B cell (primary cell): ENCODE measurements at regions not wholly inside any gene's neighbourhood (a gene's known extent, or its start where the extent isn't known, plus 50 kb on each side); places are given as distances from the start of the nearest gene placed in this dataset.

ENCODE experiments used
- CTCF ChIP-seq: fragments of 200-600 bp; IDR thresholded peaks from one replicate; pipeline ENCODE4 v1.8.0; 2022; ENCODE audit warnings: antibody characterized with exemption, mild to moderate bottlenecking
- EZH2 ChIP-seq: IDR thresholded peaks from 2 replicates; pipeline ENCODE4 v1.6.1; 2012; ENCODE audit warnings: borderline replicate concordance, low read depth, mild to moderate bottlenecking, moderate library complexity, low read length; ENCODE audit not compliant: insufficient read depth, poor library complexity, severe bottlenecking

- TF ChIP-seq CTCF (no peak), EZH2 (no peak)
Observed at GRCh38 chr15:89026167-89026566, 62.1 kb upstream of the ABHD2 start.
